Left lung (tissue), 4 donors: ENCODE measurements at regions not wholly inside any gene's neighbourhood (a gene's known extent, or its start where the extent isn't known, plus 50 kb on each side); places are given as distances from the start of the nearest gene placed in this dataset.

Experiments used
- ATAC-seq: fragments of 200-7000 bp; cut with Tn5 transposase; one replicate; pipeline ENCODE4 v1.9.1; 2020; ENCODE audit warnings: moderate library complexity
- DNase-seq, 4 donors: peaks; one replicate each; pipeline ENCODE4 v3.0.0-alpha.2; 2013 to 2020
- H3K27ac ChIP-seq, 2 donors: fragments of 200-600 bp; sonication (generic) in 1 of 2; one replicate each; pipeline versions ENCODE4 v1.5.0 to v1.8.0; 2020 to 2021
- H3K27me3 ChIP-seq, 2 donors: fragments of 200-600 bp; sonication (generic) in 1 of 2; one replicate each; pipeline versions ENCODE4 v1.5.0 to v1.8.0; 2020 to 2021
- H3K36me3 ChIP-seq, 2 donors: fragments of 200-600 bp; sonication (generic) in 1 of 2; one replicate each; pipeline versions ENCODE4 v1.5.0 to v1.8.0; 2020 to 2021
- H3K4me1 ChIP-seq, 2 donors: fragments of 200-600 bp; one replicate each; pipeline ENCODE4 v1.8.0; 2021
- H3K4me3 ChIP-seq, 2 donors: fragments of 200-600 bp; sonication (generic) in 1 of 2; one replicate each; pipeline versions ENCODE4 v1.5.0 to v1.8.0; 2020 to 2021; ENCODE audit warnings: mild to moderate bottlenecking in 1 of 2
- H3K9me3 ChIP-seq, 2 donors: fragments of 200-600 bp; sonication (generic) in 1 of 2; one replicate each; pipeline versions ENCODE4 v1.5.0 to v1.8.0; 2020 to 2021
- CTCF ChIP-seq, 2 donors: fragments of 200-600 bp; sonication (generic) in 1 of 2; IDR thresholded peaks; one replicate each; pipeline versions ENCODE4 v1.5.0 to v1.8.0; 2021; ENCODE audit warnings: antibody characterized with exemption in 2 of 2
- intact Hi-C, 2 donors: fragments of 100-400 bp; cut with DNase I; formaldehyde crosslinking; loops; one replicate each; pipeline versions ENCODE4 v1.11.2 to v1.14.2; 2022
- donor health status: DM: no; HTN: yes; CAD: no.
- donor health status: DM: no; HTN: no; CAD: no.

GRCh38 chr2:234175649-234176048 is 125.1 kb downstream of the SPP2 start:
- intact Hi-C loops, result no loop called here
- no peak overlapping the region for H3K27ac ChIP-seq
- peaks cover 0 to 30% of the 10 kb centered on the region in 2 donors for H3K27me3 ChIP-seq
- H3K36me3 ChIP-seq, result no peaks in the 10 kb centered on the region
- TF ChIP-seq CTCF (IDR thresholded peaks at IDR 0.05), result no peak
- ATAC-seq, result no peak
- H3K9me3 ChIP-seq, result no peaks in the 10 kb centered on the region
- no peak overlapping the region for H3K4me3 ChIP-seq
- H3K4me1 ChIP-seq, result no peaks in the 10 kb centered on the region
- no peak for DNase-seq

- ATAC-seq, result no peak
- no peak for DNase-seq
Observed at GRCh38 chr2:234174742-234175141, 124.2 kb downstream of the SPP2 start.

GRCh38 chr2:234172532-234172931 is 122.0 kb downstream of the SPP2 start:
- no peak for TF ChIP-seq CTCF (IDR thresholded peaks at IDR 0.05)
- Histone ChIP-seq H3K36me3 (no peaks in the 10 kb centered on the region), H3K27ac (no peak overlapping the region), H3K4me1 (peaks cover 0 to 6% of the 10 kb centered on the region in 2 donors), H3K27me3 (peaks cover 0 to 6% of the 10 kb centered on the region in 2 donors), H3K4me3 (no peak overlapping the region), H3K9me3 (no peaks in the 10 kb centered on the region)
- ATAC-seq, result no peak
- intact Hi-C loops, result no loop called here
- no peak for DNase-seq

More at GRCh38 chr2:234174742-234175141, 124.2 kb downstream of the SPP2 start:
- Histone ChIP-seq H3K36me3 (no peaks in the 10 kb centered on the region), H3K9me3 (no peaks in the 10 kb centered on the region), H3K4me1 (peaks cover 0 to under 1% of the 10 kb centered on the region in 2 donors), H3K4me3 (no peak overlapping the region), H3K27ac (no peak overlapping the region), H3K27me3 (peaks cover 0 to 24% of the 10 kb centered on the region in 2 donors)
- no peak for TF ChIP-seq CTCF (IDR thresholded peaks at IDR 0.05)
- intact Hi-C loops, result no loop called here

GRCh38 chr2:234172066-234172465 is 121.6 kb downstream of the SPP2 start:
- Histone ChIP-seq H3K4me3 (no peak overlapping the region), H3K4me1 (peaks cover 0 to 6% of the 10 kb centered on the region in 2 donors), H3K27me3 (peaks cover 0 to 6% of the 10 kb centered on the region in 2 donors), H3K9me3 (no peaks in the 10 kb centered on the region), H3K27ac (no peak overlapping the region), H3K36me3 (no peaks in the 10 kb centered on the region)
- no peak for TF ChIP-seq CTCF (IDR thresholded peaks at IDR 0.05)
- DNase-seq, result no peak
- ATAC-seq, result no peak
- intact Hi-C loops, result no loop called here

- TF ChIP-seq CTCF (IDR thresholded peaks at IDR 0.05), result no peak
- Histone ChIP-seq H3K9me3 (no peaks in the 10 kb centered on the region), H3K4me1 (peaks cover 0 to 6% of the 10 kb centered on the region in 2 donors), H3K27me3 (peaks cover 0 to 6% of the 10 kb centered on the region in 2 donors), H3K4me3 (no peak overlapping the region), H3K27ac (no peak overlapping the region), H3K36me3 (no peaks in the 10 kb centered on the region)
- ATAC-seq (no peak), DNase-seq (no peak)
- intact Hi-C loops, result no loop called here
Observed at GRCh38 chr2:234171666-234172065, 121.2 kb downstream of the SPP2 start.
